ENCODE measurements at regions not wholly inside any gene's neighbourhood (a gene's known extent, or its start where the extent isn't known, plus 50 kb on each side); places are given as distances from the start of the nearest gene placed in this dataset.

DNA sequence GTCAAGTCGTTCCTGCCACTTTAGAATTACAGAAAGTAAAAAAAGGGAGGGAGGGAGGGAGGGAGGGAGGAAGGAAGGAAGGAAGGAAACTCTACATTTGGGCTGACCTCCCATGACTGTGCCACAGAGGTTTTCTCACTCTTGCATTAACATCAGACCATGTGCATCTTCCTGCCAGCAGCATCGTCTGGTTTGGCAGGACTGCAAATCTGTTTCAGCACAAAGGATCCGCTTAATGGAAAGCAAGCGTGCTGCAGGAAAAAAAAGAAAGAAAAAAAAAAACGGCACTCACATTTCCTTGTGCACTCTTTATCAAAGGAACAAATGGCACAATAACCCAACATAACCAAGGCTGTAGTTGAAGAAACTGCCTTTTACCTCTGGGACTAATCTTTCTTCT lies 148.8 kb upstream of the HES1 start:
- H3K9me3 ChIP-seq (ENCODE audit: insufficient read depth, low read length, severe bottlenecking) = no peaks in the 10 kb centered on the region
- no peak overlapping the region for H3K27ac ChIP-seq (ENCODE audit: low read length)
- ATAC-seq (ENCODE audit: insufficient read depth, low read depth) (no peak), DNase-seq (no peak)
- no peaks in the 10 kb centered on the region for H4K20me1 ChIP-seq (ENCODE audit: insufficient read depth, low read length)
- H3K4me2 ChIP-seq (ENCODE audit: insufficient read depth, low read length) = no peak overlapping the region
- H2AFZ ChIP-seq (ENCODE audit: low read depth, low read length) = no peak overlapping the region
- no peaks in the 10 kb centered on the region for H3K79me2 ChIP-seq (ENCODE audit: insufficient read depth, low read length)
- H3K27me3 ChIP-seq (ENCODE audit: insufficient read depth, low read length, poor library complexity) = peaks cover 33% of the 10 kb centered on the region
- no peaks in the 10 kb centered on the region for H3K36me3 ChIP-seq (ENCODE audit: insufficient read depth, low read length)
- no peak overlapping the region for H3K4me3 ChIP-seq (ENCODE audit: low read depth in 1 of 2, low read length in 2 of 2)
- no peak for TF ChIP-seq EZH2 (IDR thresholded peaks at IDR 0.05; ENCODE audit: borderline replicate concordance, low read depth, low read length, severe bottlenecking)
- TF ChIP-seq, protein P1, sequence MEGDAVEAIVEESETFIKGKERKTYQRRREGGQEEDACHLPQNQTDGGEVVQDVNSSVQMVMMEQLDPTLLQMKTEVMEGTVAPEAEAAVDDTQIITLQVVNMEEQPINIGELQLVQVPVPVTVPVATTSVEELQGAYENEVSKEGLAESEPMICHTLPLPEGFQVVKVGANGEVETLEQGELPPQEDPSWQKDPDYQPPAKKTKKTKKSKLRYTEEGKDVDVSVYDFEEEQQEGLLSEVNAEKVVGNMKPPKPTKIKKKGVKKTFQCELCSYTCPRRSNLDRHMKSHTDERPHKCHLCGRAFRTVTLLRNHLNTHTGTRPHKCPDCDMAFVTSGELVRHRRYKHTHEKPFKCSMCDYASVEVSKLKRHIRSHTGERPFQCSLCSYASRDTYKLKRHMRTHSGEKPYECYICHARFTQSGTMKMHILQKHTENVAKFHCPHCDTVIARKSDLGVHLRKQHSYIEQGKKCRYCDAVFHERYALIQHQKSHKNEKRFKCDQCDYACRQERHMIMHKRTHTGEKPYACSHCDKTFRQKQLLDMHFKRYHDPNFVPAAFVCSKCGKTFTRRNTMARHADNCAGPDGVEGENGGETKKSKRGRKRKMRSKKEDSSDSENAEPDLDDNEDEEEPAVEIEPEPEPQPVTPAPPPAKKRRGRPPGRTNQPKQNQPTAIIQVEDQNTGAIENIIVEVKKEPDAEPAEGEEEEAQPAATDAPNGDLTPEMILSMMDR (IDR thresholded peaks at IDR 0.05; ENCODE audit: borderline replicate concordance, extremely low read depth, low read length, poor library complexity, severe bottlenecking) = no peak
- no peak overlapping the region for H3K9ac ChIP-seq (ENCODE audit: low read depth, low read length)
- no peaks in the 10 kb centered on the region for H3K4me1 ChIP-seq (ENCODE audit: insufficient read depth, low read length)

DNA sequence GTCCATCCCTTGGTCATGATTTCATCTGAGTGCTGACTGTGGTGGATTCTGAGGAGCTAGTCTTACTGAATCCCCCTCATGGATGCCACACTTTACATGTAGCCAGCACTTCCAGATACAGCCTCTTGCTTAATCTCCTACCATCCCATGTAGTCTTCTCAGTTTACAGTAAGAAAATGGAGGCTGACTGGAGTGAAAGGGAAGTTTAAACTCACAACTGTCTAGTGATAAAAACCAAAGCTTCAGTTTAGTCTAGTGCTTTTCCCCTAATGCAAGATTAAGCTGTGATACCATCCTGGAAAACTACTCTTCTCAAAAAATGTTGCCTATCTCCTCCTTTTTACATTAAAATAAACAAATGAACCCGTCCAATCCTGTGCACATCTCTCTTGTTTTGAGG lies 146.8 kb upstream of the HES1 start:
- Histone ChIP-seq H3K27ac (ENCODE audit: low read length) (no peak overlapping the region), H3K79me2 (ENCODE audit: insufficient read depth, low read length) (no peaks in the 10 kb centered on the region), H3K9ac (ENCODE audit: low read depth, low read length) (no peak overlapping the region), H3K4me1 (ENCODE audit: insufficient read depth, low read length) (no peaks in the 10 kb centered on the region), H3K9me3 (ENCODE audit: insufficient read depth, low read length, severe bottlenecking) (no peaks in the 10 kb centered on the region), H3K4me3 (ENCODE audit: low read depth in 1 of 2, low read length in 2 of 2) (no peak overlapping the region), H2AFZ (ENCODE audit: low read depth, low read length) (no peak overlapping the region), H3K4me2 (ENCODE audit: insufficient read depth, low read length) (no peak overlapping the region), H3K27me3 (ENCODE audit: insufficient read depth, low read length, poor library complexity) (peaks cover 49% of the 10 kb centered on the region), H3K36me3 (ENCODE audit: insufficient read depth, low read length) (no peaks in the 10 kb centered on the region), H4K20me1 (ENCODE audit: insufficient read depth, low read length) (no peaks in the 10 kb centered on the region)
- TF ChIP-seq, protein P1 (IDR thresholded peaks at IDR 0.05; ENCODE audit: borderline replicate concordance, extremely low read depth, low read length, poor library complexity, severe bottlenecking) = no peak
- TF ChIP-seq EZH2 (IDR thresholded peaks at IDR 0.05; ENCODE audit: borderline replicate concordance, low read depth, low read length, severe bottlenecking) = no peak
- ATAC-seq (ENCODE audit: insufficient read depth, low read depth) (no peak), DNase-seq (no peak)

DNA sequence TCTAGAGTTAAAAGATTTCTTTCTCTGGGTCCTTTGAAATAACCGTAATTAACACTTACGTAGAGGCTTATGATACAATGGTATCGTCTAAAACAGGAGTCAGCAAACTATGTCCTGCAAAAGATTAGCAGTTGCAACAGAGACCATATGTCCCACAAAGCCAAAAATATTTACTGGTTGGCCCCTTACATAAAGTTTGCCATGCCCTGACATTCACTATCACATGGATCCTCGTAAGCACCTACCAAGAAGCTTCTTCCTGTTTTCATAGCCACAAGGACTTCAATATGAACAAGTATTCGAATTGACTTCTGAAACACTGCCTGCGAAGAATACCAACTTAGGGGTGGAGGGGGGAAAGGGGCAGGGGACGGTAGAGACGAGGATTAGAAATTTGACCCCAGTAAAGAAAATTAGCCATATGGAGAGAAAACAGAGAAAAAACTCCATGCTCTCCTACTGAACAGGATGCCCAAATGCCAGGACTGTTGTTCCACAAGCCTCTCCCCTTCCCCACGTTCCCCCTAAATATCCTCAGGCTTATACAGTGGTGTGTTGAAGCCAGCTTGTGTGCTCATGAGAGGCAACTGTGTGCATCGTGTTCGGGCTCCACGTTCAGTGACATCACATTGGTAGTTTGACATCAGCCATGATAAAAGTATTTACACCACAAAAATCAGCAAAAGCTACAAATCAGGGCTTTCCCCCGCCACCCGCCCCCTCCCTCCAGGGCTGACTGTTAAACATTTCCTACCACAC lies 144.1 kb upstream of the HES1 start:
- H3K9me3 ChIP-seq (ENCODE audit: insufficient read depth, low read length, severe bottlenecking) = no peaks in the 10 kb centered on the region
- H3K4me2 ChIP-seq (ENCODE audit: insufficient read depth, low read length) = no peak overlapping the region
- no peak overlapping the region for H2AFZ ChIP-seq (ENCODE audit: low read depth, low read length)
- DNase-seq (no peak), ATAC-seq (ENCODE audit: insufficient read depth, low read depth) (no peak)
- peaks cover 55% of the 10 kb centered on the region for H3K27me3 ChIP-seq (ENCODE audit: insufficient read depth, low read length, poor library complexity)
- TF ChIP-seq, protein P1 (IDR thresholded peaks at IDR 0.05; ENCODE audit: borderline replicate concordance, extremely low read depth, low read length, poor library complexity, severe bottlenecking) = no peak
- no peak for TF ChIP-seq EZH2 (IDR thresholded peaks at IDR 0.05; ENCODE audit: borderline replicate concordance, low read depth, low read length, severe bottlenecking)
- H3K4me1 ChIP-seq (ENCODE audit: insufficient read depth, low read length) = no peaks in the 10 kb centered on the region
- H3K4me3 ChIP-seq (ENCODE audit: low read depth in 1 of 2, low read length in 2 of 2) = no peak overlapping the region
- H3K79me2 ChIP-seq (ENCODE audit: insufficient read depth, low read length) = no peaks in the 10 kb centered on the region
- no peak overlapping the region for H3K27ac ChIP-seq (ENCODE audit: low read length)
- no peaks in the 10 kb centered on the region for H4K20me1 ChIP-seq (ENCODE audit: insufficient read depth, low read length)
- H3K36me3 ChIP-seq (ENCODE audit: insufficient read depth, low read length) = no peaks in the 10 kb centered on the region
- H3K9ac ChIP-seq (ENCODE audit: low read depth, low read length) = no peak overlapping the region
